ENCODE measurements at regions not wholly inside any gene's neighbourhood (a gene's known extent, or its start where the extent isn't known, plus 50 kb on each side); places are given as distances from the start of the nearest gene placed in this dataset.

GRCh38 chr7:17601921-17602320, 303.5 kb downstream of the AHR start:
- 95 to 100% methylated on average over 1 of the region's 1 CpG for WGBS, 2 experiments (ENCODE audit: insufficient coverage in 1 of 2, insufficient read length in 1 of 2)
- Mint-ChIP-seq H3K27me3 (ENCODE audit: insufficient read depth) (no peaks in the 10 kb centered on the region), H3K36me3 (ENCODE audit: low read depth) (no peaks in the 10 kb centered on the region), H3K4me1 (no peaks in the 10 kb centered on the region), H3K27ac (no peak overlapping the region), H3K9me3 (peaks cover 6% of the 10 kb centered on the region), H3K4me3 (no peak overlapping the region)
- no peak for TF ChIP-seq CTCF (conservative IDR thresholded peaks at IDR 0.05)
- H3K36me3 ChIP-seq (ENCODE audit: control insufficient read depth, insufficient read depth, low read length) = no peaks in the 10 kb centered on the region
- no peaks in the 10 kb centered on the region for H3K9me3 ChIP-seq (ENCODE audit: control insufficient read depth, low read length)
- no peaks in the 10 kb centered on the region for H3K27me3 ChIP-seq (ENCODE audit: control insufficient read depth, insufficient read depth, low read length, poor library complexity, severe bottlenecking)
- no peaks in the 10 kb centered on the region for H3K4me1 ChIP-seq (ENCODE audit: control insufficient read depth, insufficient read depth, low read length)
- H3K4me3 ChIP-seq (ENCODE audit: low read length) = no peak overlapping the region
- no peak overlapping the region for H3K9ac ChIP-seq (ENCODE audit: extremely low read depth, low read length, poor library complexity, severe bottlenecking)
- no peak overlapping the region for H3K27ac ChIP-seq (ENCODE audit: low read depth, low read length)
- no peak for DNase-seq

GRCh38 chr7:17608114-17608833, 309.8 kb downstream of the AHR start:
- Mint-ChIP-seq H3K27ac (no peak overlapping the region), H3K36me3 (ENCODE audit: low read depth) (no peaks in the 10 kb centered on the region), H3K9me3 (peaks cover 5% of the 10 kb centered on the region), H3K27me3 (ENCODE audit: insufficient read depth) (no peaks in the 10 kb centered on the region), H3K4me3 (no peak overlapping the region), H3K4me1 (no peaks in the 10 kb centered on the region)
- Histone ChIP-seq H3K4me3 (ENCODE audit: low read length) (no peak overlapping the region), H3K9me3 (ENCODE audit: control insufficient read depth, low read length) (no peaks in the 10 kb centered on the region), H3K4me1 (ENCODE audit: control insufficient read depth, insufficient read depth, low read length) (no peaks in the 10 kb centered on the region), H3K9ac (ENCODE audit: extremely low read depth, low read length, poor library complexity, severe bottlenecking) (no peak overlapping the region), H3K27me3 (ENCODE audit: control insufficient read depth, insufficient read depth, low read length, poor library complexity, severe bottlenecking) (no peaks in the 10 kb centered on the region), H3K36me3 (ENCODE audit: control insufficient read depth, insufficient read depth, low read length) (no peaks in the 10 kb centered on the region), H3K27ac (ENCODE audit: low read depth, low read length) (no peak overlapping the region)
- no peak for TF ChIP-seq CTCF (conservative IDR thresholded peaks at IDR 0.05)
- no peak for DNase-seq
- WGBS, 2 experiments (ENCODE audit: insufficient coverage in 1 of 2, insufficient read length in 1 of 2) = 93 to 100% methylated on average over 1 of the region's 1 CpG

- no peak overlapping the region for H3K9ac ChIP-seq (ENCODE audit: extremely low read depth, low read length, poor library complexity, severe bottlenecking)
- H3K27me3 ChIP-seq (ENCODE audit: control insufficient read depth, insufficient read depth, low read length, poor library complexity, severe bottlenecking) = no peaks in the 10 kb centered on the region
- Mint-ChIP-seq H3K27me3 (ENCODE audit: insufficient read depth) (no peaks in the 10 kb centered on the region), H3K4me1 (no peaks in the 10 kb centered on the region), H3K9me3 (no peaks in the 10 kb centered on the region), H3K27ac (no peak overlapping the region), H3K4me3 (no peak overlapping the region), H3K36me3 (ENCODE audit: low read depth) (no peaks in the 10 kb centered on the region)
- no peaks in the 10 kb centered on the region for H3K36me3 ChIP-seq (ENCODE audit: control insufficient read depth, insufficient read depth, low read length)
- 86 to 92% methylated on average over 2 to 4 of the region's 4 CpGs for WGBS, 2 experiments (ENCODE audit: insufficient coverage in 1 of 2, insufficient read length in 1 of 2)
- DNase-seq = no peak
- no peak overlapping the region for H3K27ac ChIP-seq (ENCODE audit: low read depth, low read length)
- no peak overlapping the region for H3K4me3 ChIP-seq (ENCODE audit: low read length)
- no peaks in the 10 kb centered on the region for H3K4me1 ChIP-seq (ENCODE audit: control insufficient read depth, insufficient read depth, low read length)
- H3K9me3 ChIP-seq (ENCODE audit: control insufficient read depth, low read length) = no peaks in the 10 kb centered on the region
- TF ChIP-seq CTCF (conservative IDR thresholded peaks at IDR 0.05) = no peak
These were observed 313.2 kb downstream of the AHR start for GRCh38 chr7:17611611-17612010.

Data from endodermal cell (in vitro differentiated cells).